Epithelial cell of esophagus (primary cell): ENCODE measurements at regions not wholly inside any gene's neighbourhood (a gene's known extent, or its start where the extent isn't known, plus 50 kb on each side); places are given as distances from the start of the nearest gene placed in this dataset.
A peak's percentile ranks its signal among the peaks of the same experiment; 100 is the strongest.

Experiments
- DNase-seq: peaks from one replicate; pipeline ENCODE4 v3.0.0; 2010; ENCODE audit warnings: low read depth
- H3K4me3 ChIP-seq: 2 replicates; pipeline ENCODE4 v1.5.1; 2011; ENCODE audit warnings: mild to moderate bottlenecking, low read length, control low read depth
- TF ChIP-seq, protein P1 (sequence below): IDR thresholded peaks from 2 replicates; pipeline ENCODE4 v1.5.1; 2011; ENCODE audit warnings: low read depth, mild to moderate bottlenecking, low read length, control low read depth, inconsistent platforms; ENCODE audit not compliant: insufficient read depth; ENCODE audit errors: missing control alignments

DNA sequence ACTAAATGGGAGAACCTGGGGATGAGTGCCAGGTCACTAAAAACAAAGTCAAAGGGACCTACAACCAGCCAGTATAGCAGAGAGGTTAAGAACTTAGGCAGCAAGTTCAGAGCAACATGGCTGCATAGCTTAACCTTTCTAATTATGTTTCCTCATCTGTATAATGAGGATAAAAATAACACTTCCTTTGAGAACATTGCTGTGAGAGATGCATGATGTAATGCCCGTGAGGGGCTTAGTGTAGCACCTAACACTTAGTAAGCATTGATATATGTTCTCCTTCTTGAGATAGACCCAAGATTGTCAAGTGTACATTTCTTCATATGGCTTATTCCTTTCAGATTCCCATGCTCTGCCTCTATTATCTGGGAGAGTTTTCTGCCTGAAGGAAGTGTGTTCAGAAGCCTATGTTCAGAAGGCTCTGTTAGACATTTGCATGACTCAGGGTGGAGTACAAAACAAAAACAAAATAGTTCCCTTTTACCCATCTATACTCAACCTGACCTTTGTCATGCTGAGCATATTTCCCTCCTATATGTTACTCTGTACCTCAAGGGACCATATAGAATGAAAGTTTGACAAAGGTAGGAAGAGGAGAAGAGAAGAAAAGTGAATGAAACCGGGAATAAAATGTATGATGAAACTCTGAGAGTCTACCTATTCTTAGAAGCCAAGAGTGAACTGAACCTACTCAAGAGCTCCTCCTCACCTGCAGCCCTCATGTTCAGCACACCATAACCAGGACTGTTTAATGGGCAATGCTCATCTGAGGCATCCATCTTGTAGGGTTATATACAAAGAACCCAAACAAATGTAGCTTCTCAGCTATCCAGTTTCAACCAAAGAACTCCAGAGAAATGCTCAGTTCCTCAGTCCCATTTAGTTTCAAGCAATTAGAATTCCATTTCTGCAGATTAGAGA, 70.7 kb upstream of the KCNMB2 start:
- TF ChIP-seq, protein P1, sequence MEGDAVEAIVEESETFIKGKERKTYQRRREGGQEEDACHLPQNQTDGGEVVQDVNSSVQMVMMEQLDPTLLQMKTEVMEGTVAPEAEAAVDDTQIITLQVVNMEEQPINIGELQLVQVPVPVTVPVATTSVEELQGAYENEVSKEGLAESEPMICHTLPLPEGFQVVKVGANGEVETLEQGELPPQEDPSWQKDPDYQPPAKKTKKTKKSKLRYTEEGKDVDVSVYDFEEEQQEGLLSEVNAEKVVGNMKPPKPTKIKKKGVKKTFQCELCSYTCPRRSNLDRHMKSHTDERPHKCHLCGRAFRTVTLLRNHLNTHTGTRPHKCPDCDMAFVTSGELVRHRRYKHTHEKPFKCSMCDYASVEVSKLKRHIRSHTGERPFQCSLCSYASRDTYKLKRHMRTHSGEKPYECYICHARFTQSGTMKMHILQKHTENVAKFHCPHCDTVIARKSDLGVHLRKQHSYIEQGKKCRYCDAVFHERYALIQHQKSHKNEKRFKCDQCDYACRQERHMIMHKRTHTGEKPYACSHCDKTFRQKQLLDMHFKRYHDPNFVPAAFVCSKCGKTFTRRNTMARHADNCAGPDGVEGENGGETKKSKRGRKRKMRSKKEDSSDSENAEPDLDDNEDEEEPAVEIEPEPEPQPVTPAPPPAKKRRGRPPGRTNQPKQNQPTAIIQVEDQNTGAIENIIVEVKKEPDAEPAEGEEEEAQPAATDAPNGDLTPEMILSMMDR = no peak
- H3K4me3 ChIP-seq = no peak overlapping the region
- DNase-seq = no peak

DNA sequence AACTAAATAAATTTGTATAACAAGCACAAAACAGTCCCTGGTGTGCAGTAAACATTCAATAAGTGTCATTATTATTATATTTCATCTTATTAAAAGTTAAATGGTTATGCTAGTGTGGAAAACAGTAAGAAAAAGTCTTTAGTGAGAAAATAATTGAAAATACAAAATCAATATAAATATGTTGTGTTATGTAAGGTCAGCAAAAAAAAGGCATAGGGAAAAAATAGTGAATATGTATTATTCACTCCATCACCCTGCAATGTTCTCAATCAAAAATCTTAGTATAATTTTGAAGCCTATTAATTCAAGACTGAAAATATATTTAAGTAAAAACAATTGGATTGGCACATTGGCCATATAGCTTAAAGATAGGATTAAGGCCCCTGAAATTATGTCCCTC, 63.3 kb upstream of the KCNMB2 start:
- no peak for DNase-seq
- no peak overlapping the region for H3K4me3 ChIP-seq
- TF ChIP-seq, protein P1 = no peak

DNA sequence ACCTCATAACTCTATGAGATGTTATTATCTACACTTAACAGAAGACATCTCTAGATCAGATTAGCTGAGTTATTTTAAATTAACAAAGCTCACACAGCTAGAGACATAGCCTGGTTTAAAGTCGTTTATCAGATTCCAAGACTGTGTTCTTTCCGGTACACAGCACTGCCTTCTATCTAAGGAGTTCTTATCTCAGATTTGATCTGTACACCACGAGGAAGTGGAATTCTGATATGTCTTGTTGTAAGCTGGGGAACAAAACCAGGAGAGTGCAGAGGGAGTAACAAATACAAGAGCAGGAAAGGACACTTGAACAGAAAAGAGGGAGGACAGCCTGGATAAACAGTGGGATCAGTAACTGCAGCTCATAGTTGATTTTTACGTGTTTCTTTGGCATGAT, 61.7 kb upstream of the KCNMB2 start:
- H3K4me3 ChIP-seq = no peak overlapping the region
- DNase-seq = no peak
- TF ChIP-seq, protein P1 = no peak

DNA sequence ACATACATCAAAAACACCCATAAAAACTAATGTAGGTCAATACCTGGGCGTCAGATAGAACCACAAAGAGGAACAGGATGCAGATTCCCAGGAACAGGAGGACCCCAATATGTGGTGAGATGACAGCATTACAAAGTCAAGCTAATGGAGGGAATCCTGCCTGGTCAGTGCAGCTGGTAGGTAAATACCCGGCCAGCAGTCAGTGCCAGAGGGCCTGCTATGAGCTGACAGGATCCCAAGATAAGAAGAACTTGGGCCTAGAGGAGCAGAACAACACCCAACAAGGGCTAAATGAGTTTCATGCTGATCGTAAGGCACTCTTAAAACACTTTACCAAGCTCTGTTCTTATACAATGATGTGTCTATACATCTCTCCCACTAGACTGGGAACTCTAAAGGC, 61.2 kb upstream of the KCNMB2 start:
- no peak for DNase-seq
- TF ChIP-seq, protein P1 = no peak
- H3K4me3 ChIP-seq = no peak overlapping the region

DNA sequence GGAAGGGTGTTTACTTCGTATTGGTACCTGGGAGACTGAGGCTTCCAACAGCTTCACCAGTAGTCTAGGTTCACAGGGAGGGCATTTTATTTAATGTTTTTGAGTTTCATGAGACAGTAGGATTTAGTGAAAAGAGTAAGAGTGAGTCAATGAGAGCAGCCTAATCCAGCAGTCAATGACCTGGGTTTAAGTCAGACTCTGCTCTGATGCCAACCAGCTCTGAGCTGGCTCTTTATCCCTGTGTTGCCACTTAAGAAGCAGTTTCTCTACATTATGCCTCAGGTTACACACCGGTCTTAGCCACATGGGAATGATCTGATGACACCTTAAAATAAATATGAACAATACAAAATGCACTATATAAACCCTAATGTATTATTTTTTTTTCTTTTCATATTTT, 59.4 kb upstream of the KCNMB2 start:
- no peak overlapping the region for H3K4me3 ChIP-seq
- TF ChIP-seq, protein P1 = no peak
- peak; percentile 8 for DNase-seq

DNA sequence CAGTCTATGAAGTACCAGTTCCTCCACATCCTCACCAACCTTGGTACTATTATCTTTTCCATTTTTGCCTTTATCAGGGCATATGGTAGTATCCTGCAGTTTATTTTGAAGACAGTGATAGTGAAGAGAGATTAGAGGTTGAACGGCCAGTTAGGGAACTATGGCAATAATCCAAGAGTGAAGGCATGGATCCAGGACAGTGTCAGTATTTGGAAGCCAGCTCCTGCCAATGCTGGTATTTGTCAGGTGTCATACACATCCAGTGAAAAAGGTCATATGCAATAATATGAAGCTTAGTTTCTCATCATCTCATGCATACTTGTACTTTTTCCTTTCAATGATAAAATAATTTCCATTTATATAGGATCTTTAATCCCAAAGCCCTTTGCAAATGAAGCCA, 56.8 kb upstream of the KCNMB2 start:
- no peak for DNase-seq
- TF ChIP-seq, protein P1 = no peak
- no peak overlapping the region for H3K4me3 ChIP-seq

DNA sequence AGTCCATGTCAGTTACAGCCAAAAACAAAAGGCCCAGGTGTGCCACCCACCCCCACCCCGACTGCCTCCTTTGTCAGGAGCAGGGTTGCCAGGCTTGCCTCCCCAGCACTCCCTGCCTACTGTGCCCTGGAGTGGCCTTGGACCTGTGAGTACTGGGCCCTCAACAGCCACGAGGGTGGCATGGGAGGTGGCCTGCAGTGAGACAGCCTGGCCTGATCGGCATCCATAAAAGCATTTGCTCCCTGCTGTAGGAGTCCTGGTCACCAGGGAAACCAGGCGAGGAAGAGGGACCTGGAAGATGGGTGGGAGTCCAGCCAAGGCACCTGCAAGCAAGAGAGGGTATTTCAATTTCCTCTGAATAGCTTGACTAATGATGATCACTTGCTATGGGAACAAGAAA, 56.4 kb upstream of the KCNMB2 start:
- TF ChIP-seq, protein P1 = no peak
- no peak for DNase-seq
- no peak overlapping the region for H3K4me3 ChIP-seq
